WTC11 (cell line): ENCODE measurements at regions not wholly inside any gene's neighbourhood (a gene's known extent, or its start where the extent isn't known, plus 50 kb on each side); places are given as distances from the start of the nearest gene placed in this dataset.

Experiments used
- ATAC-seq: fragments of 200-7000 bp; cut with Tn5 transposase; 2 replicates; pipeline ENCODE4 v1.10.0; 2021; ENCODE audit warnings: mild to moderate bottlenecking, moderate library complexity
- CTCF ChIA-PET: fragments of 300-600 bp; sonication (Branson Sonifier 250); formaldehyde crosslinking; loops from one replicate; lab custom pipeline; 2021; ENCODE audit warnings: antibody characterized with exemption; lab: Charles Lee
- POLR2A ChIA-PET: fragments of 350-600 bp; sonication (Branson Sonifier 250); formaldehyde crosslinking; loops from one replicate; lab custom pipeline; 2021; ENCODE audit warnings: antibody characterized with exemption; lab: Charles Lee
- DNase-seq: peaks from one replicate; pipeline ENCODE4 v3.0.0; 2021; ENCODE audit warnings: low spot score
- H3K27ac Mint-ChIP-seq: 2 replicates; pipeline ENCODE4 v1.8.0; 2021; ENCODE audit warnings: mixed read lengths
- H3K27me3 Mint-ChIP-seq: 2 replicates; pipeline ENCODE4 v1.8.0; 2021; ENCODE audit warnings: low read depth, mild to moderate bottlenecking, moderate library complexity, mixed read lengths
- H3K36me3 Mint-ChIP-seq: 2 replicates; pipeline ENCODE4 v1.8.0; 2021; ENCODE audit warnings: mixed read lengths
- H3K4me1 Mint-ChIP-seq: 2 replicates; pipeline ENCODE4 v1.8.0; 2022; ENCODE audit warnings: mixed read lengths
- H3K4me3 Mint-ChIP-seq: 2 replicates; pipeline ENCODE4 v1.8.0; 2021; ENCODE audit warnings: mild to moderate bottlenecking, moderate library complexity, mixed read lengths
- H3K9me3 Mint-ChIP-seq: 2 replicates; pipeline ENCODE4 v1.8.0; 2021; ENCODE audit warnings: mixed read lengths
- AR ChIP-seq: fragments of 250-450 bp; sonication (Bioruptor Pico); IDR thresholded peaks from 2 replicates; pipeline ENCODE4 v1.9.0; 2021; ENCODE audit warnings: mild to moderate bottlenecking
- ATF2 ChIP-seq: sonication (generic); formaldehyde crosslinking; IDR thresholded peaks from 2 replicates; pipeline ENCODE4 v1.8.1; 2022; ENCODE audit warnings: low read depth, missing genetic modification reagents, borderline replicate concordance
- CTCF ChIP-seq: fragments of 200-600 bp; IDR thresholded peaks from 2 replicates; pipeline ENCODE4 v1.8.0; 2022; ENCODE audit warnings: antibody characterized with exemption
- GABPB1 ChIP-seq: sonication (generic); formaldehyde crosslinking; IDR thresholded peaks from 2 replicates; pipeline ENCODE4 v1.8.1; 2023; ENCODE audit warnings: mild to moderate bottlenecking, missing genetic modification reagents
- GTF2I ChIP-seq: fragments of 250-450 bp; sonication (Bioruptor Pico); conservative IDR thresholded peaks from 2 replicates; pipeline ENCODE4 v1.4.0; 2021; ENCODE audit warnings: mild to moderate bottlenecking
- HMGXB4 ChIP-seq: sonication (generic); formaldehyde crosslinking; IDR thresholded peaks from 2 replicates; pipeline ENCODE4 v1.8.1; 2023; ENCODE audit warnings: mild to moderate bottlenecking, moderate library complexity, missing genetic modification reagents
- JUN ChIP-seq: sonication (generic); formaldehyde crosslinking; IDR thresholded peaks from 2 replicates; pipeline ENCODE4 v1.8.0; 2023; ENCODE audit warnings: mild to moderate bottlenecking, missing genetic modification reagents
- NFE2L1 ChIP-seq: sonication (generic); formaldehyde crosslinking; IDR thresholded peaks from 2 replicates; pipeline ENCODE4 v1.8.1; 2023; ENCODE audit warnings: missing genetic modification reagents
- PRDM15 ChIP-seq: sonication (generic); formaldehyde crosslinking; IDR thresholded peaks from 2 replicates; pipeline ENCODE4 v1.8.0; 2022; ENCODE audit warnings: missing genetic modification reagents
- SMAD3 ChIP-seq: sonication (generic); formaldehyde crosslinking; IDR thresholded peaks from 2 replicates; pipeline ENCODE4 v1.8.0; 2022; ENCODE audit warnings: missing genetic modification reagents, mild to moderate bottlenecking, borderline replicate concordance
- TCF7 ChIP-seq: sonication (generic); formaldehyde crosslinking; IDR thresholded peaks from 2 replicates; pipeline ENCODE4 v1.8.0; 2022; ENCODE audit warnings: mild to moderate bottlenecking, low read depth, missing genetic modification reagents, moderate library complexity
- USF2 ChIP-seq: sonication (generic); formaldehyde crosslinking; IDR thresholded peaks from 2 replicates; pipeline ENCODE4 v1.8.1; 2023; ENCODE audit warnings: mild to moderate bottlenecking, missing genetic modification reagents, moderate library complexity
- ZBTB21 ChIP-seq: sonication (generic); formaldehyde crosslinking; IDR thresholded peaks from 2 replicates; pipeline ENCODE4 v1.8.1; 2023; ENCODE audit warnings: mild to moderate bottlenecking, missing genetic modification reagents, borderline replicate concordance
- ZNF138 ChIP-seq: sonication (generic); formaldehyde crosslinking; conservative IDR thresholded peaks from 2 replicates; pipeline ENCODE4 v1.8.1; 2022; ENCODE audit warnings: mild to moderate bottlenecking, moderate library complexity, missing genetic modification reagents

GRCh38 chr7:115864082-115864481 lies 166.5 kb downstream of the TFEC start (continued):
- TF ChIP-seq PRDM15 (CRISPR knock-in tag): no peak
- TF ChIP-seq ZNF138 (CRISPR knock-in tag): no peak
- no peak for TF ChIP-seq TCF7
- no peak for TF ChIP-seq ZBTB21
- TF ChIP-seq ATF2 (CRISPR knock-in tag): no peak
- TF ChIP-seq AR (CRISPR knock-in tag): no peak
- TF ChIP-seq USF2 (CRISPR knock-in tag): no peak
- TF ChIP-seq GTF2I (CRISPR knock-in tag): no peak

- Mint-ChIP-seq H3K27me3 (no peaks in the 10 kb centered on the region), H3K4me1 (peaks cover 7% of the 10 kb centered on the region; the same call in 1 of the 2 replicates), H3K9me3 (no peaks in the 10 kb centered on the region), H3K36me3 (no peaks in the 10 kb centered on the region), H3K4me3 (no peak overlapping the region), H3K27ac (no peak overlapping the region)
- CTCF ChIA-PET: interaction anchor here (0.5 to 2.0 kb wide), 25 partner anchors 9 to 1770 kb away, joined by 3 to 19 read pairs (median 3); no protein-coding TSS in a partner anchor
- TF ChIP-seq CTCF (peak; percentile 23; the same call in 1 of the 2 replicates), GABPB1 (no peak), JUN (CRISPR knock-in tag) (no peak), SMAD3 (CRISPR knock-in tag) (no peak), ZNF138 (CRISPR knock-in tag) (no peak), HMGXB4 (CRISPR knock-in tag) (no peak), NFE2L1 (no peak)
- no peak for DNase-seq
- peak; percentile 73 for ATAC-seq
- POLR2A ChIA-PET: no interaction called here
Measured at GRCh38 chr7:115851291-115851690, 179.3 kb downstream of the TFEC start.
